ENCODE measurements at regions not wholly inside any gene's neighbourhood (a gene's known extent, or its start where the extent isn't known, plus 50 kb on each side); places are given as distances from the start of the nearest gene placed in this dataset.

DNA sequence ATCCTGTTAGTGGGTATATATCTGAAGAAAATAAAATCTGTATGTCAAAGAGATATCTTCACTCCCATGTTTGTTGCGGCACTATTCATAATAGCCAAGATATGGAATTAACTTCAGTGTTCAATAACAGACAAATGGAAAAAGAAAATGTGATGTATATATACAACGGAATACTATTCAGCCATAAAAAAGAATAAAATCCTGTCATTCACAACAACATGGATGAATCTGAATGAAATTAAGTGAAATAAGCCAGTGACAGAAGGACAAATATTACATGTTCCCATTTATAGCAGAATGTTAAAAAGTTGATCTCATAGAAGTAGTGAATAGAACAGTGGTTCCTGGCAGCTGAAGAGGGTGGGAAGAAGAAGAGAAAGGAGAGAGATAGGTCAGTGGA lies 239.1 kb upstream of the RUNX1 start:
- H4K20me1 ChIP-seq (ENCODE audit: insufficient read depth, low read length) = no peaks in the 10 kb centered on the region
- H3K27me3 ChIP-seq (ENCODE audit: control insufficient read depth in 2 of 2, insufficient read depth in 2 of 2, low read length in 2 of 2) = no peaks in the 10 kb centered on the region
- H2AFZ ChIP-seq (ENCODE audit: insufficient read depth, low read depth, low read length, poor library complexity, severe bottlenecking) = no peak overlapping the region
- H3K27ac Mint-ChIP-seq = peak overlapping the region in 1 of 7 donors; percentile 43
- intact Hi-C loops (cut with micrococcal nuclease) = no loop called here
- no CpG with 5 or more reads among the region's 2 CpGs for WGBS (ENCODE audit: insufficient coverage)
- H3K4me2 ChIP-seq (replicated peaks; ENCODE audit: extremely low read depth, low read length, poor library complexity, severe bottlenecking) = no peak overlapping the region
- peaks cover 10 to 18% (median 15%) of the 10 kb centered on the region in 7 donors for H3K9me3 Mint-ChIP-seq
- H3K27ac ChIP-seq (ENCODE audit: low read depth in 1 of 2, low read length in 2 of 2) = no peak overlapping the region
- H3K9ac ChIP-seq (ENCODE audit: insufficient read depth, low read length, poor library complexity, severe bottlenecking) = no peak overlapping the region
- peaks cover 11 to 14% of the 10 kb centered on the region in 2 donors for H3K9me3 ChIP-seq (replicated peaks in 1 of 2; ENCODE audit: control insufficient read depth in 1 of 2, insufficient read depth in 1 of 2, low read length in 2 of 2)
- no peak for DNase-seq
- no peaks in the 10 kb centered on the region for H3K36me3 ChIP-seq (replicated peaks in 1 of 2; ENCODE audit: control insufficient read depth in 1 of 2, insufficient read depth in 2 of 2, low read length in 2 of 2)
- H3K4me3 ChIP-seq (replicated peaks in 1 of 3; ENCODE audit: low read depth in 2 of 3, low read length in 3 of 3) = no peak overlapping the region
- no peaks in the 10 kb centered on the region for H3K4me1 ChIP-seq (ENCODE audit: control insufficient read depth in 1 of 2, insufficient read depth in 2 of 2, low read length in 2 of 2)
- peaks cover 0 to 3% (median 2%) of the 10 kb centered on the region in 3 donors for H3K27me3 Mint-ChIP-seq (ENCODE audit: low read depth in 3 of 3)
- H3K79me2 ChIP-seq (ENCODE audit: insufficient read depth, low read length) = no peaks in the 10 kb centered on the region
- TF ChIP-seq, protein P1, sequence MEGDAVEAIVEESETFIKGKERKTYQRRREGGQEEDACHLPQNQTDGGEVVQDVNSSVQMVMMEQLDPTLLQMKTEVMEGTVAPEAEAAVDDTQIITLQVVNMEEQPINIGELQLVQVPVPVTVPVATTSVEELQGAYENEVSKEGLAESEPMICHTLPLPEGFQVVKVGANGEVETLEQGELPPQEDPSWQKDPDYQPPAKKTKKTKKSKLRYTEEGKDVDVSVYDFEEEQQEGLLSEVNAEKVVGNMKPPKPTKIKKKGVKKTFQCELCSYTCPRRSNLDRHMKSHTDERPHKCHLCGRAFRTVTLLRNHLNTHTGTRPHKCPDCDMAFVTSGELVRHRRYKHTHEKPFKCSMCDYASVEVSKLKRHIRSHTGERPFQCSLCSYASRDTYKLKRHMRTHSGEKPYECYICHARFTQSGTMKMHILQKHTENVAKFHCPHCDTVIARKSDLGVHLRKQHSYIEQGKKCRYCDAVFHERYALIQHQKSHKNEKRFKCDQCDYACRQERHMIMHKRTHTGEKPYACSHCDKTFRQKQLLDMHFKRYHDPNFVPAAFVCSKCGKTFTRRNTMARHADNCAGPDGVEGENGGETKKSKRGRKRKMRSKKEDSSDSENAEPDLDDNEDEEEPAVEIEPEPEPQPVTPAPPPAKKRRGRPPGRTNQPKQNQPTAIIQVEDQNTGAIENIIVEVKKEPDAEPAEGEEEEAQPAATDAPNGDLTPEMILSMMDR (IDR thresholded peaks at IDR 0.05) = no peak
- no peak overlapping the region for H3K4me3 Mint-ChIP-seq
- no peaks in the 10 kb centered on the region for H3K4me1 Mint-ChIP-seq
- H3K36me3 Mint-ChIP-seq = no peaks in the 10 kb centered on the region

DNA sequence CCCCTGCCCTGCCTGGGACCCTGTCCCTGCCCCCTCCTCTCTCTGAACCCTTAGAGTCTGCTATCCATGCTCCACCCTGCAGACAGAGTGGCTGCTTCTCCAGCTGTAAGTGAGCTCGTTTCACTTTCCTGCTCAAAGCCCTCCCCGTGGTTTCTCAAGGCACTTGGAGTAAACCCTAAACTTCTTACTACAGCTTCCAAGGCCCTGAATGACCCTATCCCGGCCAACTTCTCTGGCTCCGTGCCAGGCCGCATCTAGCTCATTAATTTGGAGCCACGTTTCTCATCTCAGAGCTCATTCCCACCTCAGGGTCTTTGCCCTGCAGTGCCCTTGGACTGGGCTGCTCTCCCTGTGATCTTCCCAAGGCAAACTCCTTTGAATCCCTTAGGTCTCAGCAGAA lies 235.1 kb upstream of the RUNX1 start:
- Histone ChIP-seq H3K79me2 (ENCODE audit: insufficient read depth, low read length) (no peaks in the 10 kb centered on the region), H3K27ac (ENCODE audit: low read depth in 1 of 2, low read length in 2 of 2) (no peak overlapping the region), H3K9me3 (replicated peaks in 1 of 2; ENCODE audit: control insufficient read depth in 1 of 2, insufficient read depth in 1 of 2, low read length in 2 of 2) (peaks cover 11 to 14% of the 10 kb centered on the region in 2 donors), H3K36me3 (replicated peaks in 1 of 2; ENCODE audit: control insufficient read depth in 1 of 2, insufficient read depth in 2 of 2, low read length in 2 of 2) (no peaks in the 10 kb centered on the region), H3K4me3 (replicated peaks in 1 of 3; ENCODE audit: low read depth in 2 of 3, low read length in 3 of 3) (no peak overlapping the region), H3K9ac (ENCODE audit: insufficient read depth, low read length, poor library complexity, severe bottlenecking) (no peak overlapping the region), H3K4me2 (replicated peaks; ENCODE audit: extremely low read depth, low read length, poor library complexity, severe bottlenecking) (no peak overlapping the region), H3K4me1 (ENCODE audit: control insufficient read depth in 1 of 2, insufficient read depth in 2 of 2, low read length in 2 of 2) (peaks cover 3 to 5% of the 10 kb centered on the region in 2 donors), H4K20me1 (ENCODE audit: insufficient read depth, low read length) (no peaks in the 10 kb centered on the region), H3K27me3 (ENCODE audit: control insufficient read depth in 2 of 2, insufficient read depth in 2 of 2, low read length in 2 of 2) (no peaks in the 10 kb centered on the region), H2AFZ (ENCODE audit: insufficient read depth, low read depth, low read length, poor library complexity, severe bottlenecking) (no peak overlapping the region)
- WGBS (ENCODE audit: insufficient coverage) = 87% methylated on average over 6 of the region's 6 CpGs
- no peak for DNase-seq
- peaks cover 10 to 20% (median 15%) of the 10 kb centered on the region in 7 donors for H3K9me3 Mint-ChIP-seq
- no peaks in the 10 kb centered on the region for H3K36me3 Mint-ChIP-seq
- TF ChIP-seq, protein P1 (IDR thresholded peaks at IDR 0.05) = no peak
- intact Hi-C loops (cut with micrococcal nuclease) = no loop called here
- peaks cover 10% of the 10 kb centered on the region for H3K4me1 Mint-ChIP-seq
- no peak overlapping the region for H3K27ac Mint-ChIP-seq
- H3K27me3 Mint-ChIP-seq (ENCODE audit: low read depth in 3 of 3) = peaks cover 0 to 5% (median 2%) of the 10 kb centered on the region in 3 donors
- H3K4me3 Mint-ChIP-seq = no peak overlapping the region

Measured in CD14-positive monocyte (primary cell).